GM23338 (cell line): ENCODE measurements at regions not wholly inside any gene's neighbourhood (a gene's known extent, or its start where the extent isn't known, plus 50 kb on each side); places are given as distances from the start of the nearest gene placed in this dataset.

Experiments used
- ATAC-seq: fragments of 200-7000 bp; cut with Tn5 transposase; 3 replicates; pipeline ENCODE4 v1.9.1; 2020
- DNase-seq: peaks from one replicate; pipeline ENCODE4 v3.0.0-alpha.2; 2015; ENCODE audit warnings: low spot score
- H2AFZ ChIP-seq: fragments of 200-600 bp; sonication (generic); 2 replicates; pipeline ENCODE4 v1.8.0; 2016; ENCODE audit warnings: antibody characterized with exemption, mild to moderate bottlenecking, moderate library complexity
- H3F3A ChIP-seq: fragments of 200-600 bp; sonication (generic); replicated peaks from 2 replicates; pipeline ENCODE4 v1.8.0; 2017; ENCODE audit warnings: antibody characterized with exemption, mixed run types, low read depth
- H3K27ac ChIP-seq: fragments of 200-600 bp; sonication (generic); 2 replicates; pipeline ENCODE4 v1.6.1; 2016; ENCODE audit warnings: low read depth
- H3K27me3 ChIP-seq: fragments of 200-600 bp; sonication (generic); 2 replicates; pipeline ENCODE4 v1.8.0; 2016; ENCODE audit warnings: mild to moderate bottlenecking, mixed run types, moderate library complexity; ENCODE audit not compliant: insufficient read depth
- H3K36me3 ChIP-seq: fragments of 200-600 bp; sonication (generic); 2 replicates; pipeline ENCODE4 v1.8.0; 2016; ENCODE audit warnings: mild to moderate bottlenecking; ENCODE audit not compliant: insufficient read depth
- H3K4me1 ChIP-seq: fragments of 200-600 bp; sonication (generic); 2 replicates; pipeline ENCODE4 v1.8.0; 2016; ENCODE audit warnings: mild to moderate bottlenecking, moderate library complexity; ENCODE audit not compliant: insufficient read depth
- H3K4me2 ChIP-seq: fragments of 200-600 bp; sonication (generic); 2 replicates; pipeline ENCODE4 v1.7.1; 2017; ENCODE audit warnings: mixed run types
- H3K4me3 ChIP-seq: fragments of 200-600 bp; sonication (generic); 2 replicates; pipeline ENCODE4 v1.6.1; 2016; ENCODE audit warnings: mixed run types
- H3K79me2 ChIP-seq: fragments of 200-600 bp; sonication (generic); replicated peaks from 2 replicates; pipeline ENCODE4 v1.8.0; 2017; ENCODE audit warnings: mild to moderate bottlenecking; ENCODE audit not compliant: insufficient read depth
- H3K9me2 ChIP-seq: fragments of 200-600 bp; sonication (generic); 2 replicates; pipeline ENCODE4 v1.8.0; 2017; ENCODE audit not compliant: insufficient read depth
- H4K20me1 ChIP-seq: fragments of 200-600 bp; sonication (generic); replicated peaks from 2 replicates; pipeline ENCODE4 v1.8.0; 2017; ENCODE audit warnings: mild to moderate bottlenecking; ENCODE audit not compliant: insufficient read depth
- H3K27ac Mint-ChIP-seq: 2 replicates; pipeline ENCODE4 v1.8.0; 2020; ENCODE audit warnings: inconsistent platforms, mild to moderate bottlenecking, moderate library complexity, mixed read lengths
- H3K27me3 Mint-ChIP-seq: 3 replicates; pipeline ENCODE4 v1.8.0; 2022; ENCODE audit warnings: low read depth, mild to moderate bottlenecking, moderate library complexity, mixed read lengths, inconsistent platforms; ENCODE audit not compliant: insufficient read depth, poor library complexity
- H3K36me3 Mint-ChIP-seq: 3 replicates; pipeline ENCODE4 v1.8.0; 2021; ENCODE audit warnings: low read depth, mild to moderate bottlenecking, inconsistent platforms, moderate library complexity, mixed read lengths
- H3K4me1 Mint-ChIP-seq: 3 replicates; pipeline ENCODE4 v1.8.0; 2020; ENCODE audit warnings: mild to moderate bottlenecking, inconsistent platforms, mixed read lengths
- H3K4me3 Mint-ChIP-seq: 3 replicates; pipeline ENCODE4 v1.8.0; 2021; ENCODE audit warnings: moderate library complexity, mild to moderate bottlenecking, inconsistent platforms, mixed read lengths
- H3K9me3 Mint-ChIP-seq: 3 replicates; pipeline ENCODE4 v1.8.0; 2020; ENCODE audit warnings: moderate library complexity, mild to moderate bottlenecking, inconsistent platforms, mixed read lengths
- CREB1 ChIP-seq: fragments of 250-450 bp; sonication (Bioruptor Pico); IDR thresholded peaks from 2 replicates; pipeline ENCODE4 v1.5.0; 2020; ENCODE audit warnings: low read depth, mild to moderate bottlenecking, moderate library complexity
- CTCF ChIP-seq, 2 experiments: fragments of 200-600 bp in 1 of 2; sonication (generic) in 1 of 2; conservative IDR thresholded peaks; 2 replicates each; pipeline versions ENCODE4 v1.5.1 to v1.6.1; 2016 to 2017; ENCODE audit warnings: antibody characterized with exemption in 2 of 2, low read depth in 2 of 2, mild to moderate bottlenecking in 2 of 2, moderate library complexity in 1 of 2
- EZH2 ChIP-seq: fragments of 200-600 bp; sonication (generic); IDR thresholded peaks from one replicate; pipeline ENCODE4 v1.8.0; 2017; ENCODE audit warnings: antibody characterized with exemption, mild to moderate bottlenecking, low read depth; ENCODE audit not compliant: unreplicated experiment
- EZH2phosphoT487 ChIP-seq: fragments of 200-600 bp; sonication (generic); IDR thresholded peaks from one replicate; pipeline ENCODE4 v1.8.1; 2018; ENCODE audit warnings: antibody characterized with exemption; ENCODE audit not compliant: unreplicated experiment
- JUNB ChIP-seq: IDR thresholded peaks from one replicate; pipeline ENCODE4 v1.6.1; 2016; ENCODE audit warnings: antibody characterized with exemption; ENCODE audit not compliant: unreplicated experiment
- NANOG ChIP-seq: IDR thresholded peaks from 2 replicates; pipeline ENCODE4 v1.6.1; 2016; ENCODE audit warnings: antibody characterized with exemption, borderline replicate concordance
- POLR2AphosphoS5 ChIP-seq: IDR thresholded peaks from 2 replicates; pipeline ENCODE4 v1.6.1; 2016; ENCODE audit warnings: antibody characterized with exemption, low read depth
- STAT1 ChIP-seq: IDR thresholded peaks from one replicate; pipeline ENCODE4 v1.6.1; 2016; ENCODE audit warnings: antibody characterized with exemption; ENCODE audit not compliant: unreplicated experiment
- ZNF114 ChIP-seq: fragments of 250-450 bp; sonication (Bioruptor Pico); IDR thresholded peaks from 2 replicates; pipeline ENCODE4 v1.5.0; 2020; ENCODE audit warnings: mild to moderate bottlenecking, moderate library complexity
- ZNF331 ChIP-seq: fragments of 250-450 bp; sonication (Bioruptor Pico); IDR thresholded peaks from 2 replicates; pipeline ENCODE4 v1.5.0; 2020; ENCODE audit warnings: low read depth, mild to moderate bottlenecking, moderate library complexity
- TF ChIP-seq, protein P1 (sequence below): fragments of 250-450 bp; sonication (Bioruptor Pico); IDR thresholded peaks from 2 replicates; pipeline ENCODE4 v1.5.0; 2020; ENCODE audit warnings: mild to moderate bottlenecking, moderate library complexity
- TF ChIP-seq, protein P2 (sequence below): IDR thresholded peaks from one replicate; pipeline ENCODE4 v1.6.1; 2018; ENCODE audit warnings: antibody characterized with exemption; ENCODE audit not compliant: unreplicated experiment
- TF ChIP-seq, protein P3 (sequence below): IDR thresholded peaks from 2 replicates; pipeline ENCODE4 v1.6.1; 2016; ENCODE audit warnings: antibody characterized with exemption

GRCh38 chr9:28981129-28981528 lies 1407.8 kb upstream of the C9orf72 start:
- Histone ChIP-seq H4K20me1 (no peaks in the 10 kb centered on the region), H3K27me3 (no peaks in the 10 kb centered on the region), H3K4me2 (no peak overlapping the region), H3K36me3 (no peaks in the 10 kb centered on the region), H3K4me1 (no peaks in the 10 kb centered on the region), H3K4me3 (no peak overlapping the region), H3F3A (no peaks in the 10 kb centered on the region), H3K79me2 (no peaks in the 10 kb centered on the region), H3K27ac (no peak overlapping the region), H2AFZ (no peak overlapping the region), H3K9me2 (peaks cover 4% of the 10 kb centered on the region; the same call in 1 of the 2 replicates)
- H3K4me1 Mint-ChIP-seq, result peaks cover 11% of the 10 kb centered on the region; the same call in 2 of the 3 replicates
- no peaks in the 10 kb centered on the region for H3K36me3 Mint-ChIP-seq
- no peaks in the 10 kb centered on the region for H3K9me3 Mint-ChIP-seq
- H3K27me3 Mint-ChIP-seq, result peaks cover 2% of the 10 kb centered on the region
- no peak overlapping the region for H3K27ac Mint-ChIP-seq
- DNase-seq (no peak), ATAC-seq (no peak)
- no peak overlapping the region for H3K4me3 Mint-ChIP-seq
- TF ChIP-seq ZNF114 (CRISPR knock-in tag) (no peak), EZH2phosphoT487 (no peak), CREB1 (CRISPR knock-in tag) (no peak), NANOG (no peak), CTCF (conservative IDR thresholded peaks at IDR 0.05; ENCODE audit: low read depth in 2 of 2) (no peak), JUNB (no peak), EZH2 (no peak), ZNF331 (CRISPR knock-in tag) (no peak), STAT1 (no peak), POLR2AphosphoS5 (no peak)
- TF ChIP-seq, protein P1, sequence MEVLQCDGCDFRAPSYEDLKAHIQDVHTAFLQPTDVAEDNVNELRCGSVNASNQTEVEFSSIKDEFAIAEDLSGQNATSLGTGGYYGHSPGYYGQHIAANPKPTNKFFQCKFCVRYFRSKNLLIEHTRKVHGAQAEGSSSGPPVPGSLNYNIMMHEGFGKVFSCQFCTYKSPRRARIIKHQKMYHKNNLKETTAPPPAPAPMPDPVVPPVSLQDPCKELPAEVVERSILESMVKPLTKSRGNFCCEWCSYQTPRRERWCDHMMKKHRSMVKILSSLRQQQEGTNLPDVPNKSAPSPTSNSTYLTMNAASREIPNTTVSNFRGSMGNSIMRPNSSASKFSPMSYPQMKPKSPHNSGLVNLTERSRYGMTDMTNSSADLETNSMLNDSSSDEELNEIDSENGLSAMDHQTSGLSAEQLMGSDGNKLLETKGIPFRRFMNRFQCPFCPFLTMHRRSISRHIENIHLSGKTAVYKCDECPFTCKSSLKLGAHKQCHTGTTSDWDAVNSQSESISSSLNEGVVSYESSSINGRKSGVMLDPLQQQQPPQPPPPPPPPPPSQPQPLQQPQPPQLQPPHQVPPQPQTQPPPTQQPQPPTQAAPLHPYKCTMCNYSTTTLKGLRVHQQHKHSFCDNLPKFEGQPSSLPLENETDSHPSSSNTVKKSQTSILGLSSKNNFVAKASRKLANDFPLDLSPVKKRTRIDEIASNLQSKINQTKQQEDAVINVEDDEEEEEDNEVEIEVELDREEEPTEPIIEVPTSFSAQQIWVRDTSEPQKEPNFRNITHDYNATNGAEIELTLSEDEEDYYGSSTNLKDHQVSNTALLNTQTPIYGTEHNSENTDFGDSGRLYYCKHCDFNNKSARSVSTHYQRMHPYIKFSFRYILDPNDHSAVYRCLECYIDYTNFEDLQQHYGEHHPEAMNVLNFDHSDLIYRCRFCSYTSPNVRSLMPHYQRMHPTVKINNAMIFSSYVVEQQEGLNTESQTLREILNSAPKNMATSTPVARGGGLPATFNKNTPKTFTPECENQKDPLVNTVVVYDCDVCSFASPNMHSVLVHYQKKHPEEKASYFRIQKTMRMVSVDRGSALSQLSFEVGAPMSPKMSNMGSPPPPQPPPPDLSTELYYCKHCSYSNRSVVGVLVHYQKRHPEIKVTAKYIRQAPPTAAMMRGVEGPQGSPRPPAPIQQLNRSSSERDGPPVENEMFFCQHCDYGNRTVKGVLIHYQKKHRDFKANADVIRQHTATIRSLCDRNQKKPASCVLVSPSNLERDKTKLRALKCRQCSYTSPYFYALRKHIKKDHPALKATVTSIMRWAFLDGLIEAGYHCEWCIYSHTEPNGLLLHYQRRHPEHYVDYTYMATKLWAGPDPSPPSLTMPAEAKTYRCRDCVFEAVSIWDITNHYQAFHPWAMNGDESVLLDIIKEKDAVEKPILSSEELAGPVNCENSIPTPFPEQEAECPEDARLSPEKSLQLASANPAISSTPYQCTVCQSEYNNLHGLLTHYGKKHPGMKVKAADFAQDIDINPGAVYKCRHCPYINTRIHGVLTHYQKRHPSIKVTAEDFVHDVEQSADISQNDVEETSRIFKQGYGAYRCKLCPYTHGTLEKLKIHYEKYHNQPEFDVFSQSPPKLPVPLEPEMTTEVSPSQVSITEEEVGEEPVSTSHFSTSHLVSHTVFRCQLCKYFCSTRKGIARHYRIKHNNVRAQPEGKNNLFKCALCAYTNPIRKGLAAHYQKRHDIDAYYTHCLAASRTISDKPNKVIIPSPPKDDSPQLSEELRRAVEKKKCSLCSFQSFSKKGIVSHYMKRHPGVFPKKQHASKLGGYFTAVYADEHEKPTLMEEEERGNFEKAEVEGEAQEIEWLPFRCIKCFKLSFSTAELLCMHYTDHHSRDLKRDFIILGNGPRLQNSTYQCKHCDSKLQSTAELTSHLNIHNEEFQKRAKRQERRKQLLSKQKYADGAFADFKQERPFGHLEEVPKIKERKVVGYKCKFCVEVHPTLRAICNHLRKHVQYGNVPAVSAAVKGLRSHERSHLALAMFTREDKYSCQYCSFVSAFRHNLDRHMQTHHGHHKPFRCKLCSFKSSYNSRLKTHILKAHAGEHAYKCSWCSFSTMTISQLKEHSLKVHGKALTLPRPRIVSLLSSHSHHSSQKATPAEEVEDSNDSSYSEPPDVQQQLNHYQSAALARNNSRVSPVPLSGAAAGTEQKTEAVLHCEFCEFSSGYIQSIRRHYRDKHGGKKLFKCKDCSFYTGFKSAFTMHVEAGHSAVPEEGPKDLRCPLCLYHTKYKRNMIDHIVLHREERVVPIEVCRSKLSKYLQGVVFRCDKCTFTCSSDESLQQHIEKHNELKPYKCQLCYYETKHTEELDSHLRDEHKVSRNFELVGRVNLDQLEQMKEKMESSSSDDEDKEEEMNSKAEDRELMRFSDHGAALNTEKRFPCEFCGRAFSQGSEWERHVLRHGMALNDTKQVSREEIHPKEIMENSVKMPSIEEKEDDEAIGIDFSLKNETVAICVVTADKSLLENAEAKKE (CRISPR knock-in tag), result no peak
- TF ChIP-seq, protein P2, sequence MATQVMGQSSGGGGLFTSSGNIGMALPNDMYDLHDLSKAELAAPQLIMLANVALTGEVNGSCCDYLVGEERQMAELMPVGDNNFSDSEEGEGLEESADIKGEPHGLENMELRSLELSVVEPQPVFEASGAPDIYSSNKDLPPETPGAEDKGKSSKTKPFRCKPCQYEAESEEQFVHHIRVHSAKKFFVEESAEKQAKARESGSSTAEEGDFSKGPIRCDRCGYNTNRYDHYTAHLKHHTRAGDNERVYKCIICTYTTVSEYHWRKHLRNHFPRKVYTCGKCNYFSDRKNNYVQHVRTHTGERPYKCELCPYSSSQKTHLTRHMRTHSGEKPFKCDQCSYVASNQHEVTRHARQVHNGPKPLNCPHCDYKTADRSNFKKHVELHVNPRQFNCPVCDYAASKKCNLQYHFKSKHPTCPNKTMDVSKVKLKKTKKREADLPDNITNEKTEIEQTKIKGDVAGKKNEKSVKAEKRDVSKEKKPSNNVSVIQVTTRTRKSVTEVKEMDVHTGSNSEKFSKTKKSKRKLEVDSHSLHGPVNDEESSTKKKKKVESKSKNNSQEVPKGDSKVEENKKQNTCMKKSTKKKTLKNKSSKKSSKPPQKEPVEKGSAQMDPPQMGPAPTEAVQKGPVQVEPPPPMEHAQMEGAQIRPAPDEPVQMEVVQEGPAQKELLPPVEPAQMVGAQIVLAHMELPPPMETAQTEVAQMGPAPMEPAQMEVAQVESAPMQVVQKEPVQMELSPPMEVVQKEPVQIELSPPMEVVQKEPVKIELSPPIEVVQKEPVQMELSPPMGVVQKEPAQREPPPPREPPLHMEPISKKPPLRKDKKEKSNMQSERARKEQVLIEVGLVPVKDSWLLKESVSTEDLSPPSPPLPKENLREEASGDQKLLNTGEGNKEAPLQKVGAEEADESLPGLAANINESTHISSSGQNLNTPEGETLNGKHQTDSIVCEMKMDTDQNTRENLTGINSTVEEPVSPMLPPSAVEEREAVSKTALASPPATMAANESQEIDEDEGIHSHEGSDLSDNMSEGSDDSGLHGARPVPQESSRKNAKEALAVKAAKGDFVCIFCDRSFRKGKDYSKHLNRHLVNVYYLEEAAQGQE, result no peak
- TF ChIP-seq, protein P3, sequence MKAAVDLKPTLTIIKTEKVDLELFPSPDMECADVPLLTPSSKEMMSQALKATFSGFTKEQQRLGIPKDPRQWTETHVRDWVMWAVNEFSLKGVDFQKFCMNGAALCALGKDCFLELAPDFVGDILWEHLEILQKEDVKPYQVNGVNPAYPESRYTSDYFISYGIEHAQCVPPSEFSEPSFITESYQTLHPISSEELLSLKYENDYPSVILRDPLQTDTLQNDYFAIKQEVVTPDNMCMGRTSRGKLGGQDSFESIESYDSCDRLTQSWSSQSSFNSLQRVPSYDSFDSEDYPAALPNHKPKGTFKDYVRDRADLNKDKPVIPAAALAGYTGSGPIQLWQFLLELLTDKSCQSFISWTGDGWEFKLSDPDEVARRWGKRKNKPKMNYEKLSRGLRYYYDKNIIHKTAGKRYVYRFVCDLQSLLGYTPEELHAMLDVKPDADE, result no peak
